CD4-positive, CD25-positive, alpha-beta regulatory T cell (primary cell): ENCODE measurements at regions not wholly inside any gene's neighbourhood (a gene's known extent, or its start where the extent isn't known, plus 50 kb on each side); places are given as distances from the start of the nearest gene placed in this dataset.
"Not testable (repeated sequence)": the region's sequence is repeated elsewhere in the genome, so short reads cannot be mapped to it uniquely, and the experiment has no call there.

Experiments
- ATAC-seq, 2 donors: fragments of 150-1000 bp; cut with Tn5 transposase; one replicate each; pipeline ENCODE4 v1.10.0; 2021; ENCODE audit warnings: low read depth in 2 of 2, moderate number of reproducible peaks in 2 of 2, moderate library complexity in 1 of 2
- DNase-seq, 3 donors: peaks; one replicate each; pipeline versions ENCODE4 v3.0.0 to v3.0.0-alpha.2; 2012 to 2022; ENCODE audit warnings: mixed read lengths in 1 of 3
- H3K27ac ChIP-seq: one replicate; pipeline ENCODE4 v1.7.0; 2013; ENCODE audit warnings: mild to moderate bottlenecking, low read length; ENCODE audit not compliant: insufficient read depth, poor library complexity, severe bottlenecking
- H3K27me3 ChIP-seq: one replicate; pipeline ENCODE4 v1.7.0; 2013; ENCODE audit warnings: low read length; ENCODE audit not compliant: control insufficient read depth, insufficient read depth
- H3K36me3 ChIP-seq: one replicate; pipeline ENCODE4 v1.7.0; 2013; ENCODE audit warnings: mild to moderate bottlenecking, low read length, moderate library complexity; ENCODE audit not compliant: control insufficient read depth, insufficient read depth
- H3K4me1 ChIP-seq: 2 replicates; pipeline ENCODE4 v1.7.0; 2013; ENCODE audit warnings: mild to moderate bottlenecking, low read length; ENCODE audit not compliant: insufficient read depth, control insufficient read depth, poor library complexity, severe bottlenecking
- H3K4me3 ChIP-seq: one replicate; pipeline ENCODE4 v1.7.0; 2013; ENCODE audit warnings: low read depth, mild to moderate bottlenecking, low read length, moderate library complexity
- H3K9me3 ChIP-seq, 2 experiments: 1 replicate in 1 of 2; 2 replicates in 1 of 2; pipeline ENCODE4 v1.7.0; 2013; ENCODE audit warnings: low read length in 2 of 2, mild to moderate bottlenecking in 1 of 2, moderate library complexity in 1 of 2; ENCODE audit not compliant: control insufficient read depth in 2 of 2
- H3K27ac Mint-ChIP-seq, 3 donors: one replicate each; pipeline ENCODE4 v1.8.0; 2020 to 2022; ENCODE audit warnings: mild to moderate bottlenecking in 3 of 3, mixed read lengths in 3 of 3, moderate library complexity in 2 of 3
- H3K27me3 Mint-ChIP-seq: one replicate; pipeline ENCODE4 v1.8.0; 2022; ENCODE audit warnings: mild to moderate bottlenecking, mixed read lengths
- H3K36me3 Mint-ChIP-seq: one replicate; pipeline ENCODE4 v1.8.0; 2020; ENCODE audit warnings: mixed read lengths
- H3K4me1 Mint-ChIP-seq, 4 donors: one replicate each; pipeline ENCODE4 v1.8.0; 2020 to 2022; ENCODE audit warnings: mixed read lengths in 4 of 4, mild to moderate bottlenecking in 1 of 4
- H3K4me3 Mint-ChIP-seq, 4 donors: one replicate each; pipeline ENCODE4 v1.8.0; 2020 to 2022; ENCODE audit warnings: mild to moderate bottlenecking in 4 of 4, mixed read lengths in 4 of 4, moderate library complexity in 3 of 4
- H3K9me3 Mint-ChIP-seq, 7 donors: one replicate each; pipeline ENCODE4 v1.8.0; 2020 to 2022; ENCODE audit warnings: mixed read lengths in 7 of 7, mild to moderate bottlenecking in 3 of 7, moderate library complexity in 2 of 7

DNA sequence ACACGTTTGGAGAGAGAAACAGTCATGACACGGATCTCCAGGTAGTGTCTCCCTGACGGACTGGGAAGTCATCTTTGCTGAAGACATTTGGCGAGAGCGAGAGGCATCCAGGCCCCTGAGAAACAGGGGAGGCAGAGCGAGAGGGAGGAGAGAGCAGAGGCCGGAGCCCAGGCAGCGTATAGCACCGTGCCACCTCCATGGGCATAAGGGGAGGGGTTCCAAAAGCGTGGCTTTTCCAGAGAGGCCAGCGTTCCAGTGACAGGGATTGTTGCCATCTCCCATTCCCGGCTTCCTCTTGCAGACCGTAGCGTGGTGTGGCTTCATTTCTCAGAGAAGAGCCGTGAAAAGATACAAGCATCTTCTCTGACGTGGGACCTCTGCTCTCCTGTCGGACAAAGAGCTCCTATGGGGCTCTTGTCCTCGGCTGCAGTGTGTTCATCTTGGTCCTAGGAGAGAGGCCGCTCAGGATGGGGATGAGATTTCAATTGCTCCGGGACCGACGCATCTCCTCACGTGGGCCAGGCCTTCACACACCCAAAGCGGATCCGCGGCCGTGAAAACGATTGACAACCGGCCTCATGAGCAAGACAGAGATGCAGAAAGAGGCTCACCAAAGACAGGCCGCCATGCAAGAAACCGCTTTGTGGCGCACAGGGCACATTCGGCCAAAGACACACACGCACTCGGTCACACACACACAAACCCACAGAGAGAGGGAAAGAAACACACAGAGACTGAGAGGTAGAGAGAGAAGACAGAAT, 170.5 kb upstream of the ZNF337 start:
- not testable (repeated sequence) for H3K9me3 ChIP-seq, H3K27ac ChIP-seq, H3K36me3 Mint-ChIP-seq, DNase-seq, H3K27me3 ChIP-seq, H3K36me3 ChIP-seq, H3K27ac Mint-ChIP-seq, H3K4me3 ChIP-seq, H3K9me3 Mint-ChIP-seq, ATAC-seq
- H3K4me1 Mint-ChIP-seq: peaks cover 0 to 54% (median 10%) of the 10 kb centered on the region in 4 donors
- H3K4me3 Mint-ChIP-seq: peak overlapping the region in 3 of 4 donors; percentile 3 to 81 (median 80)
- peaks cover 25% of the 10 kb centered on the region for H3K4me1 ChIP-seq
- H3K27me3 Mint-ChIP-seq: peaks cover 28% of the 10 kb centered on the region

DNA sequence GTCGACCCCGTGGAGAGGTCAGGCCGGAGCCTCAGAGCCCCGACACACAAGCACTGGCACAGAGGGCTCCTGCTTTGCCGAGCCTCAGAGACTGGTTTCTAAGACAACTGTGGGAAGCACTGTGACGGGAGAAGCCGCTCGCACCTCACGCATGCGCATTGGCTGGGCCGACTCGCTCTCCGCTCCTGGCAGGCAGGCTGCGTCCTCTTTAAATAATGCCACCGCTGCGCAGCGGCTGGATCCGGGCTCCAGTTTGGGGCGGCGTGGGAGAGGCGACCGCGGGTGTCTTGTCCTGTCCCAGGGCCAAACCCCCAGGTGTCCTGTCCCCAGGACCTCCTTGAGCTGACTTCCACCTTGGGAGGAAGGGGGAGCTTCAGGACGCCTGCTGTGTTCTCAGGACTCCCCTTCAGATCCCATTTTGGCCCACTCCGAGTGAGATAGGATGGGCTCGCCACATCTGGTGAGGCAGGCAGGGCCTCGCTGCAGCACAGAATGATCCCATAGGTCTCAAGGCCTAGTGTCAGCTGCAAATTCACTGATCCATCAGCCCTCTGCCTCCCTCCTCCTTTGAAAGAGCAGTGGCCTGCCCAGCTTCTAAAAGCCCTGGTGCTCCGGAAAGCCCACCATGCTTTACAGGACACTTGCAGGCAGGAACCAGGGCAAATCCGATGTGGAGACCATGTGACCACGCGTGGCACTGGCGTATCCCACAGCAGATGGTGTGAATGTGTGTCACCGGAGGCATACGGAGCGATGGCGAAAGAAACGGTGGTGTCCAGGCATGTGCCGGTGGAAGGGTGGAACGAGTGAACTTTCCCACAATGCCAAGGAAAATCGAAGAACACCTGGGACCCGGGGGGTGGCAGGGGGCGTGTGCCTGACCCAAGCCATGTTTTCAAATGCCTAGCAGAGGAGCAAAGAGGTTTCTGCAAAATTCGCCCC, 169.3 kb upstream of the ZNF337 start:
- H3K4me1 Mint-ChIP-seq: peaks cover 0 to 64% (median 10%) of the 10 kb centered on the region in 4 donors

DNA sequence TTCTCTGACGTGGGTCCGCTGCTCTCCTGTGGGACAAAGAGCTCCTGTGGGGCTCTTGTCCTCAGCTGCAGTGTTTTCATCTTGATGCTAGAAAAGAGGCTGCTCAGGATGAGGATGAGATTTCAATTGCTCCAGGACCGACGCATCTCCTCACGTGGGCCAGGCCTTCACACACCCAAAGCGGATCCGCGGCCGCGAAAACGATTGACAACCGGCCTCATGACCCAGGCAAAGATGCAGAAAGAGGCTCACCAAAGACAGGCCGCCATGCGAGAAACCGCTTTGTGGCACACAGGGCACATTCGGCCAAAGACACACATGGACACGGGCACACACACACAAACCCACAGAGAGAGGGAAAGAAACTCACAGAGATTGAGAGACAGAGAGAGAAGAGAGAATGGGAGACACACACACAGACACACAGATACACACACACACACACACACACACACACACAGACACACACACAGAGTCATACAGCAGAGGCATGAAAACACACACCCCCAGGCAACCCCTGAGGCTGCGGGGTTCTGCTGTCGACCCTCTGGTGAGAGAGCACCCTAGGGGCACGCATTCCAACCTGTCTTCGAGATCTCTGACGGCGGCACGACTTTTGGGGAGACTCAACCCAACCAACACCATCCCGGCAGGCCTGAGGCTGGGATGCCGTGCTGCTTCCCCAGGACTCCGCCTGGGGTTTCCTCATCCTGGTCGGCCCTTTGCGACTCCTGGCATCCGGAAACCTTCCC, 168.5 kb upstream of the ZNF337 start:
- not testable (repeated sequence) for H3K9me3 Mint-ChIP-seq, ATAC-seq, H3K9me3 ChIP-seq, H3K36me3 ChIP-seq, H3K27me3 ChIP-seq, H3K4me3 ChIP-seq, H3K27ac ChIP-seq, DNase-seq, H3K36me3 Mint-ChIP-seq
- peaks cover 48% of the 10 kb centered on the region for H3K27me3 Mint-ChIP-seq
- peak overlapping the region; percentile 11 to 78 (median 54) for H3K4me3 Mint-ChIP-seq
- H3K27ac Mint-ChIP-seq: peak overlapping the region in 1 of 3 donors; percentile 31
- peaks cover 0 to 72% (median 13%) of the 10 kb centered on the region in 4 donors for H3K4me1 Mint-ChIP-seq
- peaks cover 40% of the 10 kb centered on the region for H3K4me1 ChIP-seq

More for the DNA sequence above, 169.3 kb upstream of the ZNF337 start:
- H3K4me3 ChIP-seq: no peak overlapping the region
- H3K27ac Mint-ChIP-seq: no peak overlapping the region
- peak; percentile 58 to 73 (median 60) for DNase-seq
- peaks cover 4% of the 10 kb centered on the region for H3K27me3 ChIP-seq
- peak overlapping the region in 3 of 4 donors; percentile 29 to 78 (median 66) for H3K4me3 Mint-ChIP-seq
- no peak overlapping the region for H3K27ac ChIP-seq
- peaks cover 0 to 3% (median 0%) of the 10 kb centered on the region in 7 donors for H3K9me3 Mint-ChIP-seq
- no peak for ATAC-seq
- H3K9me3 ChIP-seq: no peaks in the 10 kb centered on the region
- H3K36me3 Mint-ChIP-seq: no peaks in the 10 kb centered on the region
- H3K4me1 ChIP-seq: peaks cover 36% of the 10 kb centered on the region
- H3K27me3 Mint-ChIP-seq: peaks cover 40% of the 10 kb centered on the region
- H3K36me3 ChIP-seq: no peaks in the 10 kb centered on the region

DNA sequence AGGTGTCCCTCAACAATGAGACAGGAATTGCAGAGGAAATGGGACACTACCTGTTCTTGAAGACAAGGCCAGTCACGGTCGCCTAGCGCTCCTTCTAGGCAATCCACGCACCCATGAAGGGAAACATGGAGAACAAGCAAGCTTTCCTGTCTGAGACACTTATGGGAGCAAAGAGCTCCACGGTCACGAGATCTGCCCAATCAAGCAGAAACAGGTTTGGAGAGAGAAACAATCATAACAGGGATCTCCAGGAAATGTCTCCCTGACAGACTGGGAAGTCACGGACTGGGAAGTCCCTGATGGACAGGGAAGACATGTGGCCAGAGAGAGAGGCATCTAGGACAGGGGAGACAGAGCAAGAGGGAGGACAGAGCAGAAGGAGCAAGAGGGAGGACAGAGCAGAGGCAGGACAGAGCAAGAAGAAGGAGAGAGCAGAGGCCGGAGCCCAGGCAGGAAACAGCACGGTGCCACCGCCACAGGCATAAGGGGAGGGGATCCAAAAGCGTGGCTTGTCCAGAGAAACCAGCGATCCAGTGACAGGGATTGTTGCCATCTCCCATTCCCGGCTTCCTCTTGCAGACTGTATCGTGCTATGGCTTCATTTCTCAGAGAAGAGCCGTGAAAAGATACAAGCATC, 167.8 kb upstream of the ZNF337 start:
- ATAC-seq (no peak), DNase-seq (no peak)
- Mint-ChIP-seq H3K4me1 (peaks cover 0 to 79% (median 13%) of the 10 kb centered on the region in 4 donors), H3K27ac (no peak overlapping the region), H3K36me3 (no peaks in the 10 kb centered on the region), H3K4me3 (peak overlapping the region; percentile 8 to 78 (median 60)), H3K9me3 (peaks cover 0 to 3% (median 0%) of the 10 kb centered on the region in 7 donors), H3K27me3 (peaks cover 49% of the 10 kb centered on the region)
- peaks cover 46% of the 10 kb centered on the region for H3K4me1 ChIP-seq
- H3K36me3 ChIP-seq: no peaks in the 10 kb centered on the region
- H3K27me3 ChIP-seq: peaks cover 4% of the 10 kb centered on the region
- H3K4me3 ChIP-seq: no peak overlapping the region
- no peak overlapping the region for H3K27ac ChIP-seq
- no peaks in the 10 kb centered on the region for H3K9me3 ChIP-seq

DNA sequence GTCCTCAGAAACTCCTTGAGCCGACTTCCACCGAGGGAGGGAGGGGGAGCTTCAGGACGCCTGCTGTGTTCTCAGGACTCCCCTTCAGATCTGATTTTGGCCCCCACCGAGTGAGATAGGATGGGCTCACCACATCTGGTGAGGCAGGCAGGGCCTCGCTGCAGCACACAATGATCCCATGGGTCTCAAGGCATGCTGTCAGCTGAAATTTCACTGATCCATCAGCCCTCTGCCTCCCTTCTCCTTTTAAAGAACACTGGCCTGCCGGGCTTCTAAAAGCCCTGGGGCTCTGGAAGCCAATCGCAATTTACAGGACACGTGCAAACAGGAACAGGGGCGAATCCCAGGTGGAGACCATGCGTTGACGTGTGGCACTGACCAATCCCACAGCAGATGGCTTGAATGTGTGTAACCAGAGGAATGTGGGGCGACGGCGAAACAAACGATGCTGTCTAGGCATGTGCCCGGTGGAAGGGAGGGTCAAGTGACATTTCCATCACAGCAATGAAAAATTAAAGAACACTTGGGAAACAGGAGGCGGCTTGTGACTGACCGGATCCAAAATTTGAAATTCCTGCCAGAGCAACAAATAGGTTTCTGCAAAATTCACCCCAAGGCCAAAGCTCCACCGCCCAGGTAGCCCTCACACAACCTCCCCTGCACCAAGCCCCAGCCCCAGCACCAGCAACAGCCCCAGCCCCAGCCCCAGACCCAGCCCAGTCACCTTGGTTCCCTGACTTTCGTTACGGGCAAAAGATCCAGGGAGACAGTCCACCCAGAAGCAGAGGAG, 167.1 kb upstream of the ZNF337 start:
- no peak overlapping the region for H3K4me3 ChIP-seq
- peaks cover 4% of the 10 kb centered on the region for H3K27me3 ChIP-seq
- H3K9me3 Mint-ChIP-seq: peaks cover 0 to 4% (median 0%) of the 10 kb centered on the region in 7 donors
- H3K4me1 Mint-ChIP-seq: peaks cover 0 to 82% (median 15%) of the 10 kb centered on the region in 4 donors
- H3K36me3 Mint-ChIP-seq: no peaks in the 10 kb centered on the region
- DNase-seq (no peak), ATAC-seq (no peak)
- H3K27ac Mint-ChIP-seq: no peak overlapping the region
- peaks cover 46% of the 10 kb centered on the region for H3K4me1 ChIP-seq
- no peaks in the 10 kb centered on the region for H3K36me3 ChIP-seq
- H3K4me3 Mint-ChIP-seq: peak overlapping the region; percentile 64 to 81 (median 74)
- peaks cover 49% of the 10 kb centered on the region for H3K27me3 Mint-ChIP-seq
- no peaks in the 10 kb centered on the region for H3K9me3 ChIP-seq
- H3K27ac ChIP-seq: no peak overlapping the region

DNA sequence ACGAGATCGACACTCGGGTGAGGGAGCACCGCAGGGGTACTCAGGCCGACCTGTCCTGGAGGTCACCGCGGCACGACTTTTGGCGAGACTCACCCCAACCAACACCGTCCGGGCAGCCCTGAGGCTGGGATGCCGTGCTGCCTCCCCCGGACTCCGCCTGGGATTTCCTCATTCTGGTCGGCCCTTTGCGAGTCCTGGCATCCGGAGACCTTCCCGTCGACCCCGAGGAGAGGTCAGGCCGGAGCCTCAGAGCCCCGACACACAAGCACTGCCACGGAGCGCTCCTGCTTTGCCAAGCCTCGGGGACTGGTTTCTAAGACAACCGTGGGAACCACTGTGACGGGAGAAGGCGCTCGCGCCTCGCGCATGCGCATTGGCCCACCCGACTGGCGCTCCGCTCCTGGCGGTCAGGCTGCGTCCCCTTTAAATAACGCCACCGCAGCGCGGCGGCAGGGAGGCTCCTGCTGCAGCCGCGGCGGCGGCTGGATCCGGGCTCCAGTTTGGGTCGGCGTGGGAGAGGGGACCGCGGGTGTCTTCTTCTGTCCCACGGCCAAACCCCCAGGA, 166.4 kb upstream of the ZNF337 start:
- DNase-seq: peak; percentile 65 to 79 (median 69)
- not testable (repeated sequence) for H3K27ac ChIP-seq, H3K27me3 ChIP-seq, H3K36me3 Mint-ChIP-seq, H3K4me3 ChIP-seq, ATAC-seq, H3K27ac Mint-ChIP-seq, H3K36me3 ChIP-seq, H3K9me3 Mint-ChIP-seq, H3K9me3 ChIP-seq
- Mint-ChIP-seq H3K4me3 (peak overlapping the region; percentile 73 to 85 (median 78)), H3K4me1 (peaks cover 0 to 81% (median 16%) of the 10 kb centered on the region in 4 donors), H3K27me3 (peaks cover 52% of the 10 kb centered on the region)
- H3K4me1 ChIP-seq: peaks cover 45% of the 10 kb centered on the region
